Mammary epithelial cell (primary cell): ENCODE measurements at regions not wholly inside any gene's neighbourhood (a gene's known extent, or its start where the extent isn't known, plus 50 kb on each side); places are given as distances from the start of the nearest gene placed in this dataset.

Experiments used
- CTCF ChIP-seq, 2 donors: IDR thresholded peaks in 1 of 2; conservative IDR thresholded peaks in 1 of 2; 2 replicates each; pipeline ENCODE4 v1.5.1; 2011 to 2012; ENCODE audit warnings: inconsistent platforms in 2 of 2, low read length in 2 of 2, mild to moderate bottlenecking in 2 of 2, control low read depth in 1 of 2, low read depth in 1 of 2; ENCODE audit not compliant: insufficient read depth in 1 of 2; ENCODE audit errors: extremely low read depth in 1 of 2
- EZH2 ChIP-seq: IDR thresholded peaks from 2 replicates; pipeline ENCODE4 v1.6.1; 2012; ENCODE audit warnings: low read length, inconsistent platforms, borderline replicate concordance

- no peak for TF ChIP-seq CTCF (conservative IDR thresholded peaks at IDR 0.05 in 1 of 2, IDR thresholded peaks at IDR 0.05 in 1 of 2; ENCODE audit: extremely low read depth in 1 of 2, insufficient read depth in 1 of 2, low read depth in 1 of 2, low read length in 2 of 2)
- TF ChIP-seq EZH2 = no peak
Measured at GRCh38 chr14:71524320-71524982, 407.8 kb upstream of the RGS6 start.
